IPS-20b (cell line): ENCODE measurements at regions not wholly inside any gene's neighbourhood (a gene's known extent, or its start where the extent isn't known, plus 50 kb on each side); places are given as distances from the start of the nearest gene placed in this dataset.

Experiments
- H3K27ac ChIP-seq: one replicate; pipeline ENCODE4 v1.5.1; 2013; ENCODE audit warnings: low read length
- H3K27me3 ChIP-seq: 2 replicates; pipeline ENCODE4 v1.6.1; 2013; ENCODE audit warnings: mild to moderate bottlenecking, low read length, inconsistent platforms; ENCODE audit not compliant: insufficient read depth
- H3K36me3 ChIP-seq: 2 replicates; pipeline ENCODE4 v1.6.1; 2013; ENCODE audit warnings: low read depth, mild to moderate bottlenecking, inconsistent platforms, low read length, moderate library complexity; ENCODE audit not compliant: insufficient read depth
- H3K4me1 ChIP-seq: 2 replicates; pipeline ENCODE4 v1.6.1; 2013; ENCODE audit warnings: mild to moderate bottlenecking, control low read depth, inconsistent platforms, low read length, moderate library complexity; ENCODE audit not compliant: insufficient read depth
- H3K4me3 ChIP-seq: 2 replicates; pipeline ENCODE4 v1.5.1; 2013; ENCODE audit warnings: mild to moderate bottlenecking, low read length, inconsistent platforms
- H3K9ac ChIP-seq: 2 replicates; pipeline ENCODE4 v1.6.1; 2013; ENCODE audit warnings: low read depth, mild to moderate bottlenecking, inconsistent platforms, low read length, moderate library complexity
- H3K9me3 ChIP-seq: 2 replicates; pipeline ENCODE4 v1.6.1; 2013; ENCODE audit warnings: mild to moderate bottlenecking, low read depth, low read length, inconsistent platforms; ENCODE audit not compliant: insufficient read depth

DNA sequence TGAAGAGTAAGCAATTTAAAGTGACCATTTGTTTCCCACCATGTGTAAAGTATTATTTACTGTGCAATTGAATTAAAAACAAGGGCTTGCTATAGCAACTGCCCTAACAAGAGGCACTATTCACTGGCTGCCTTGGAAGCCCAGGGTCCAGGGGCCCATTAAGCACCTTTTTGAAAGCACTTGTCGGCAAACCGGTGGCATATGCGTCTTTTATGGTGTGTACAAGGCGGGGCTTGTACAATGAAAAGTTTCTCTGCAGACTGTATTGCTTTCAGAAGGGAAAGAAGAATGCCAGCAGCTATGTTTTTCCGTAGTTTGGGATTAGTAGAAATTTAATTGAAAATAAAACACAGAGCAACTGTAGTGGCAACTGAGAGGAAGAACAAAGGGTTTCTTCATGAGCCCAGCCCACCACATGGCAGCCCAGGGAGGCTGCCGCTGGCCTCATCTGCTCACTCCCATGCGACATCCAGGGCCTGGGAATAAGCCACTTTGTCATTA, 279.5 kb upstream of the PARD3B start:
- H3K9me3 ChIP-seq, result peaks cover 7% of the 10 kb centered on the region; the same call in 1 of the 2 replicates
- H3K4me3 ChIP-seq, result no peak overlapping the region
- no peaks in the 10 kb centered on the region for H3K27me3 ChIP-seq
- no peaks in the 10 kb centered on the region; the same call in 1 of the 2 replicates for H3K4me1 ChIP-seq
- H3K27ac ChIP-seq, result no peak overlapping the region
- H3K9ac ChIP-seq, result no peak overlapping the region
- no peaks in the 10 kb centered on the region for H3K36me3 ChIP-seq

- H3K9me3 ChIP-seq, result peaks cover 11% of the 10 kb centered on the region; the same call in 1 of the 2 replicates
- peaks cover 18% of the 10 kb centered on the region; the same call in 1 of the 2 replicates for H3K4me1 ChIP-seq
- no peaks in the 10 kb centered on the region for H3K36me3 ChIP-seq
- no peak overlapping the region for H3K27ac ChIP-seq
- no peak overlapping the region for H3K4me3 ChIP-seq
- H3K9ac ChIP-seq, result no peak overlapping the region
- H3K27me3 ChIP-seq, result no peaks in the 10 kb centered on the region
These were observed 276.8 kb upstream of the PARD3B start for GRCh38 chr2:204268458-204268857.

DNA sequence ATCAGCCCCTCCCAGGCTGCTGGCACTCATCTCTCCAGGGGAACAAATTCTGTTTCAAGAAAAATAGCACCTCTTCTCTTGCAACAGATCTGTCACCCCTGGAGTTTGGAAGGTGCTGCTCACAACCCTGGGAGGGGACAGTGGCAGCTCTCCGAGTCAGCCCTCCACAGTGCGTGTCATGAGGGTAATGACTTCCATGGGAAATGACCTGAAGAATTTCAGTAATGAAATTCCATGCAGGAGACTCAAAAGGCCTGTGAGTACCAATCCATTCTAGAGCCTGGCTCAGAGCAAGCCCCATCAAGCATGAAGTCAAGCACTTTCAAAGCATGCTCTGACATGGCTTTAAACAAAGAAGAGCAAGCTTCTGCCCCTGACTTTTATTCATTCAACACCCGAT, 276.3 kb upstream of the PARD3B start:
- Histone ChIP-seq H3K9ac (no peak overlapping the region), H3K4me3 (no peak overlapping the region), H3K27me3 (no peaks in the 10 kb centered on the region), H3K27ac (no peak overlapping the region), H3K36me3 (no peaks in the 10 kb centered on the region), H3K4me1 (peaks cover 23% of the 10 kb centered on the region; the same call in 1 of the 2 replicates), H3K9me3 (peaks cover 11% of the 10 kb centered on the region; the same call in 1 of the 2 replicates)

GRCh38 chr2:204272089-204272488, 273.2 kb upstream of the PARD3B start:
- Histone ChIP-seq H3K4me1 (peaks cover 33% of the 10 kb centered on the region; the same call in 1 of the 2 replicates), H3K9me3 (peaks cover 11% of the 10 kb centered on the region; the same call in 1 of the 2 replicates), H3K9ac (peak overlapping the region; percentile 9; the same call in 1 of the 2 replicates), H3K27me3 (no peaks in the 10 kb centered on the region), H3K27ac (peak overlapping the region; percentile 6), H3K4me3 (peak overlapping the region; percentile 20; the same call in 1 of the 2 replicates), H3K36me3 (no peaks in the 10 kb centered on the region)

DNA sequence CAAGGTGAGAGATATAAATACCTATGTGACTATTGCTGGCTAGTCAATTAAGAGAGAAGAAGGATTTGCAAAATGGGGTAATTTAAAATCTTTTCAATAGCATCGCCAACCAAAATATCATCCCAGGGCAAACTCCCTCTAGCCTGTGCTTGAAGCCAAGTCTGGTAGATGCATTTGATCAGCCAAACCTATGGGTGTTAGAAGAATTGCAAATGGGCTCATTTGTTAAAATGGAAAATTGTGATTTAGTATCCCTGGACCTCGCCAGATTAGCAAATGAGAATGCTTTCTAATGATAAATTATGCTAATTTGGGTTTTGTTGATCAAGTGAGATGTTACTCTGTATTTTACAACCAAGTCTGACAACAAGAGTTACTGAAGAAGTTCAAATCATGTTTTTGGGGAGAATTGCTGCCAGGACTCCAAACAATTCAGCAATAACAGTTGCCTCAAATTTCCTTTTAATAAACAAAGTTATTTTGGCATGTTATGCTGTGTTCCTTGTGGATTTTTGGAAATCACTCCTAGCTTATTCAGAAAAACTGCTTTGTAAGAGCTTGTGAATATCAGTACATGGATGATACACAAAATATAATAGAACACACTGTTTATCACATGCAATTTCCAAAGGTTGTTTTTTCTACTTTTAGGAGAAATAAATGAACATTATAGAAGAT, 272.5 kb upstream of the PARD3B start:
- Histone ChIP-seq H3K9ac (peak overlapping the region; percentile 35; the same call in 1 of the 2 replicates), H3K4me3 (peak overlapping the region; percentile 20; the same call in 1 of the 2 replicates), H3K9me3 (peaks cover 11% of the 10 kb centered on the region; the same call in 1 of the 2 replicates), H3K36me3 (no peaks in the 10 kb centered on the region), H3K27ac (peak overlapping the region; percentile 6), H3K4me1 (peaks cover 39% of the 10 kb centered on the region; the same call in 1 of the 2 replicates), H3K27me3 (no peaks in the 10 kb centered on the region)

DNA sequence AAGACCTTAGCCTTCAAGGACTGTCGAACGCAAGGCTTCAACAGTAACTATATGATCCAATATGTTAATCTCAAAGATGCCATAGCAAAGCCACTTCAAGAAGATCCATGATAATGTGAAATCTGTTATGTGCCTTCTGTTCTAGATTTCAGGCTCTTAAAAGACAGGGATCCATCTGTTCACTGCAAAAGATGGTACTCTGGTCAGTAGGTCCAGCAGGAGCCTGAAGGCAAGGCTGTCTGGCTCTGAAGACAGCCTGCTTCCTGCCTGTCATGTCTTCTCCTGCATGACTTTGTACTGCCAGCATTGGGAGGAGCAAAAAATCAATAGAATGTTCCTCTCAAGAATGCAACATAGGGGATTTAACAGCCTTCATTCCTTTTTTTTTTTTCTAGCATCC, 270.8 kb upstream of the PARD3B start:
- Histone ChIP-seq H3K27me3 (no peaks in the 10 kb centered on the region), H3K9me3 (peaks cover 11% of the 10 kb centered on the region; the same call in 1 of the 2 replicates), H3K9ac (no peak overlapping the region), H3K4me1 (peaks cover 39% of the 10 kb centered on the region; the same call in 1 of the 2 replicates), H3K36me3 (no peaks in the 10 kb centered on the region), H3K4me3 (no peak overlapping the region), H3K27ac (no peak overlapping the region)

GRCh38 chr2:204274991-204275390, 270.3 kb upstream of the PARD3B start:
- H3K27ac ChIP-seq, result no peak overlapping the region
- peaks cover 39% of the 10 kb centered on the region; the same call in 1 of the 2 replicates for H3K4me1 ChIP-seq
- H3K9me3 ChIP-seq, result peaks cover 9% of the 10 kb centered on the region; the same call in 1 of the 2 replicates
- H3K4me3 ChIP-seq, result no peak overlapping the region
- no peaks in the 10 kb centered on the region for H3K36me3 ChIP-seq
- H3K27me3 ChIP-seq, result peaks cover 4% of the 10 kb centered on the region
- H3K9ac ChIP-seq, result no peak overlapping the region

DNA sequence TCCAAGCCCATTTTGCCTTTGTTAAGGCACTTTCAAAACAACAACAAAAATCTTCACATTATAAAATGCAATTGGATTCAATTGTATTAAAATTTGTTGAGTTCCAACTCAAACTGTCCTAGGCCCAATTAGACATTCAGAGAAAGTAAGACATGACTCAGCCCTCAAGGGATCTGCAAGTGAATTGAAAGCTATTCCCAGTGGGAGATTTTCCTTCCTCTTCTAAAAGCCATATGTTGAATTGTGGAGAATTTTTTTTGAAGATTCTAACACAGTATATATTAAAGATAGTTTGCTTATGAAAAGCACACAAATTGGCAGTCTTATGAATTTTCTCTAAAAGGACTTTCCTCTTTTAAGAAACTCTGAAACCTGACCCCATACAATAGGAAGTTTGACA, 268.0 kb upstream of the PARD3B start:
- Histone ChIP-seq H3K27me3 (peaks cover 22% of the 10 kb centered on the region), H3K36me3 (no peaks in the 10 kb centered on the region), H3K4me3 (no peak overlapping the region), H3K4me1 (peaks cover 38% of the 10 kb centered on the region; the same call in 1 of the 2 replicates), H3K9me3 (no peaks in the 10 kb centered on the region), H3K9ac (no peak overlapping the region), H3K27ac (no peak overlapping the region)

GRCh38 chr2:204278454-204278853, 266.8 kb upstream of the PARD3B start:
- H3K27me3 ChIP-seq, result peaks cover 26% of the 10 kb centered on the region
- H3K9me3 ChIP-seq, result no peaks in the 10 kb centered on the region
- H3K27ac ChIP-seq, result no peak overlapping the region
- no peaks in the 10 kb centered on the region for H3K36me3 ChIP-seq
- H3K9ac ChIP-seq, result no peak overlapping the region
- H3K4me1 ChIP-seq, result peaks cover 33% of the 10 kb centered on the region; the same call in 1 of the 2 replicates
- H3K4me3 ChIP-seq, result no peak overlapping the region

DNA sequence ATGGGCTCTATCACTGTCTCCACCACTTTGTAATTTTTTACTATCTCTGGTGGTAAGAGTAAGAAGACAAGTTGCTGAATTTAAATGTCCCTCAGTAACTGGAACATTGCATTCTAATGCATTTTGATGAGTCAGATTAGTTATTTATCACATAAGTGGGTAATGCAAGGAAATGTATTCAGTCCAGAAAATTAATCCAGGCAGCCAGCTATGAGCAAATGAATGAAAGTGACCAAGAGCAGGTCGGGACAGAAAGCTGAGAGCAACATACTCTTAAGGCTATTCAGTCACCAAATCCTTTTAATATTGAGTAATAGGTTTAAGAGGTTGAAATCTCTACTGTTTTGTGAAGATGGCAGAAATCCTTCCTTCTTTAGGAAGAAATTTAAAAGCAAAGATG, 265.5 kb upstream of the PARD3B start:
- H3K27ac ChIP-seq, result no peak overlapping the region
- no peak overlapping the region for H3K9ac ChIP-seq
- H3K36me3 ChIP-seq, result no peaks in the 10 kb centered on the region
- H3K4me1 ChIP-seq, result peaks cover 30% of the 10 kb centered on the region; the same call in 1 of the 2 replicates
- no peak overlapping the region for H3K4me3 ChIP-seq
- no peaks in the 10 kb centered on the region for H3K9me3 ChIP-seq
- peaks cover 35% of the 10 kb centered on the region for H3K27me3 ChIP-seq

- no peak overlapping the region for H3K27ac ChIP-seq
- no peak overlapping the region for H3K9ac ChIP-seq
- H3K27me3 ChIP-seq, result peaks cover 35% of the 10 kb centered on the region
- H3K4me1 ChIP-seq, result peaks cover 30% of the 10 kb centered on the region; the same call in 1 of the 2 replicates
- H3K4me3 ChIP-seq, result no peak overlapping the region
- no peaks in the 10 kb centered on the region for H3K9me3 ChIP-seq
- no peaks in the 10 kb centered on the region for H3K36me3 ChIP-seq
These were observed 265.0 kb upstream of the PARD3B start for GRCh38 chr2:204280262-204280668.

- H3K4me1 ChIP-seq, result peaks cover 27% of the 10 kb centered on the region; the same call in 1 of the 2 replicates
- H3K27me3 ChIP-seq, result peaks cover 35% of the 10 kb centered on the region
- no peaks in the 10 kb centered on the region for H3K36me3 ChIP-seq
- H3K27ac ChIP-seq, result no peak overlapping the region
- no peak overlapping the region for H3K9ac ChIP-seq
- H3K4me3 ChIP-seq, result peak overlapping the region; percentile 31; the same call in 1 of the 2 replicates
- H3K9me3 ChIP-seq, result no peaks in the 10 kb centered on the region
These were observed 263.2 kb upstream of the PARD3B start for GRCh38 chr2:204282081-204282480.
